HG03135 (cell line): ENCODE measurements at regions not wholly inside any gene's neighbourhood (a gene's known extent, or its start where the extent isn't known, plus 50 kb on each side); places are given as distances from the start of the nearest gene placed in this dataset.
"Not testable (repeated sequence)": the region's sequence is repeated elsewhere in the genome, so short reads cannot be mapped to it uniquely, and the experiment has no call there.

Experiments
- ATAC-seq: cut with Tn5 transposase; IDR thresholded peaks from one replicate; pipeline ENCODE4 v1.9.1; 2021; ENCODE audit warnings: mild to moderate bottlenecking, moderate library complexity; ENCODE audit not compliant: unreplicated experiment

GRCh38 chr18:9009703-9010488 is 92.6 kb upstream of the NDUFV2 start:
- ATAC-seq, result no peak

DNA sequence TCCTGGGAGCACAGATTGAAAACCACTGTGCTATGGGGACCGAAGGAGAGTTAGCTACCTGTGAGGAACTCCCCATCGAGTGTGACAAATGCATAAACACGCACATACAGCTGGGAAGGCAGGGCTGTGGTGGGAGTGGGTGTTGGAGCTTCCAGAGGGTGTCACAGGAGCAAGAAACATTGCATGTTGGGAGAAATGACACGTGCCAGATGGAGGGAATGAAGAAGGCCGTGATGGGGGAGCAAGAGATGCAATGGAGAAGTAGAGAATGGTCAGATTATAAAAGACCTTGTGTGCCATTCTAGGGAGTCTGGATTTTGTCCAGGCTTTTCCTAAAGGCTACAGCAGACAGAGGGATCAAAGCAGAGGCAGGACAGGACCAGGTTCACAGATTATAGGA is 91.1 kb upstream of the NDUFV2 start:
- no peak for ATAC-seq

- no peak for ATAC-seq
Measured at GRCh38 chr18:9013926-9014373, 88.5 kb upstream of the NDUFV2 start.

DNA sequence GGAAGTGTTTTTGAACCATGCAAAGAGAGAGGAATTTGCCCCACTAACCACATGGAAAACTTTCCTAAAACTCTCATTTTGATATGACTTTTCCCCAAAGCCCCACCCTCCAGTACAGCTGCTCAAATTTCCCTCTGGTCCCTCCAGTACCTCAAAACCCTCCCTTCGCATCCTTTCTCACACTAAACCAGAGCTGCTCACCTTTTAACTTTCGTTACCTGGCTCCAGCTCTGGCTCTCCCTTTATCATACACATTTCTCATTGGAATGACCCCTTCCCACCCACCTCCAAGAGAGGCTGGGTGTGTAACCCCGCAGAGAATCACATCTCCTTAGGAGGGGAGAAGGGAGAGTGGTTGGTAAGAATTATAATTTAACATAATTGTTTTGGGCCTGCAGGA is 86.8 kb upstream of the NDUFV2 start:
- no peak for ATAC-seq

GRCh38 chr18:9016633-9017166 is 85.8 kb upstream of the NDUFV2 start:
- ATAC-seq, result no peak

GRCh38 chr18:9017167-9017904 is 85.2 kb upstream of the NDUFV2 start:
- ATAC-seq, result peak; percentile 82

DNA sequence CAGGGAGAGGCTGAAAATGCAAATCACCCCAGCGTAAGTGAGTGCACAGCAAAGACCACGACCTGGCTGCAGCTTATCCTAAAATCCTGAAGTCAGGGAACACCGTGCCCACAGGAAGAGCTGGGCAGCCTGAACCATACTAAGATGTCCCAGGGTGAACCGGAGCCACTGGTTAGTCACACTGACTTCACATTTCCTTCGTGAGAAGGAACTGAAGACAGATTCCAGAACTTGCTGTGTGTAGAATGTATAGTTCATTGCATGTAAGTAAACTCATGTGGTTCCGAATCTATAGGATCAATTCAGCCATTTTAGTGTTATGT is 84.6 kb upstream of the NDUFV2 start:
- no peak for ATAC-seq

DNA sequence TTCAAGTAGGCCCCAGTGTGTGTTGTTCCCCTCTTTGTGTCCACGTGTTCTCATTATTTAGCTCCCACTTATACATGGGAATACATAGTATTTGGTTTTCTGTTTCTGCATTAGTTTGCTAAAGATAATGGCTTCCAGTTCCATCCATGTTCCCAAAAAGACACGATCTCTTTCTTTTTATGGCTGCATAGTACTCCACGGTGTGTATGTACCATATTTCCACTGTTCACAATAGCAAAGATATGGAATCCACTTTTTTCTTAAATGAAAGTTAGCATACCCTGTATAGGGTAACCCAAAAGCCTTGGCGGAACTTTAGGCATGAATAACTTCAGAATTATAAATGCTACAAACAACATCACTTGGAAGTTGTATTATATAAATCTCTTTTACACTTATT is 83.4 kb upstream of the NDUFV2 start:
- ATAC-seq, result no peak

DNA sequence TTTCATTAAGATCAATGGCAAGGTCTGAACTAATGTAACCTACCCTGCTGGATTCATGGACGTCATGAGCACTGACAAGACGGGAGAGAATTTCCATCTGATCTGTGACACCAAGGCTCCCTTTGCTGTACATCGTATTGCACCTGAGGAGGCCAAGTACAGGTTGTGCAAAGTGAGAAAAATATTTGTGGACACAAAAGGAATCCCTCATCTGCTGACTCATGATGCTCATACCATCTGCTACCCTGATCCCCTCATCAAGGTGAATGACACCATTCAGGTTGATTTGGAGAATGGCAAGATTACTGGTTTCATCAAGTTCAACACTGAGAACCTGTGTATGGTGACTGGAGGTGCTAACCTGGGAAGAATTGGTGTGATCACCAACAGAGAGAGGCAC is 82.3 kb upstream of the NDUFV2 start:
- ATAC-seq, result no peak

- no peak for ATAC-seq
Measured at GRCh38 chr18:9021458-9021857, 81.0 kb upstream of the NDUFV2 start.

DNA sequence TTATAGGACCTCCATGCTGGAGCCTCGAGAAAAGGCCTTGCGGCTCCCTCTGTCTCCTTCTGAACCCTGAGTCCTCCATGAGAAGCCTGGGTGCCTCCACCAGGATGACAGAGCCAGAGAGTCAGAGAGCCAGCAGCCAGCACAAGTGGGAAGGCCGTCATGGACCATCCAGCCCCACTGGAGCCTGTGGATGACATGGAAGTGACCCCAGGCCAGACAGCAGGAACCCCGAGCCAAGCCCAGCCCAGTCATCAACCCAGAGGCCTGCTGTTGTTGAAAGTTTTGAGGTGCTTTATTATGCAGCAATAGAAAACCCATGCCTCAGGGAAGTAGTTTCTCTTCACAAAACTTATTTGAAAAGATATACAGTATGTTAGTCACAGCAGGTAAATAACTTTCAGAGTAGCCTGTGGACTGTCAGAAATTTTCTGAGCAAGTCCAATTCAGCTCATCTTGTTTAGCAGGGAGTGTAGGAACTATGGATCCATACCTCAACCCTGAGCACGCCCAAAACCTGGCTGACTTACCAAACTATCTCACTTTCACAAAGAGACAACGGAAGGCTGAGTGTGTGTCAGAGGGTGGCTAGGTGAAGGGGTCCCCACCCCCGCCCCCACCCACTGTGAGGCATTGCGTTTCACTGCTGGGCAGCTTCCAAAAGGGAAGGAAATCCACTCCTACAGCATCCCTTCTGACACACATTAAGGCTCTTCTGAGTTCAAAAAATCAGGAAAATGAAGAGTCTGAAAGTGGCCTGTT is 79.9 kb upstream of the NDUFV2 start:
- no peak for ATAC-seq

GRCh38 chr18:9024031-9024646 is 78.4 kb upstream of the NDUFV2 start:
- ATAC-seq, result not testable (repeated sequence)

GRCh38 chr18:9025091-9025838 is 77.2 kb upstream of the NDUFV2 start:
- ATAC-seq, result no peak

DNA sequence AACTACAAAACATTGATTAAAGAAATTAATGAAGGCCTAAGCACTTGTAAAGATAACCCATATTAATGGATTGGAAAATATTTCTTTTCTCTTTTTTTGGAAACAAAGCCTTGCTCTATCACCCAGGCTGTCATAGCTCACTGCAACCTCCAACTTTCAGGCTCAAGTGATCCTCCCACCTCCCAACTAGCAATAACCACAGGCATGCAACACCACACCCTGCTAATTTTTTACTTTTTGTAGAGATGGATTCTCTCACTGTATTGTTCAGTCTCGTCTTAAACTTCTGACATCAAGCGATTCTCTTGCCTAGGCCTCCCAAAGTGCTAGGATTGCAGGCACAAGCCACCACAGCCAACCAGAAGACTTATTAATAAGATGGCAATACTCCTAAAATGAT is 73.4 kb upstream of the NDUFV2 start:
- ATAC-seq, result no peak

DNA sequence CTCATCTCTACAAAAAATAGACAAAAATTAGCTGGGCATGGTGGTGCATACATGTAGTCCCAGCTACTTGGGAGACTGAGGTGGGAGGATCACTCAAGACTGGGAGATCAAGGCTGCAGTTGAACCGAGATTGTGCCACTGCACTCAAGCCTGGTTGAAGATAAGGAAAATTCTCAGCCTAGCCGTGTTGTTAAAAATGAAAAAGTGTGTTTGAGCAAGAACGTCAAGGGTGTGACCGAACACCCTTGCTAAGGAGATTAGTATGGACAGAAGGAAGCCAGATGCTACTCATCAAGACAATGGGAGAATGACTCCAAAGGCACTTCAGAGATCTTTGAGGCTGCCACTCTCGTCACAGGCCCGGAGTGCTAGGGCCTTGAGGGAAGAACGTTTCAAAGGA is 70.0 kb upstream of the NDUFV2 start:
- ATAC-seq, result no peak

- no peak for ATAC-seq
Measured at GRCh38 chr18:9038277-9038871, 64.1 kb upstream of the NDUFV2 start.

DNA sequence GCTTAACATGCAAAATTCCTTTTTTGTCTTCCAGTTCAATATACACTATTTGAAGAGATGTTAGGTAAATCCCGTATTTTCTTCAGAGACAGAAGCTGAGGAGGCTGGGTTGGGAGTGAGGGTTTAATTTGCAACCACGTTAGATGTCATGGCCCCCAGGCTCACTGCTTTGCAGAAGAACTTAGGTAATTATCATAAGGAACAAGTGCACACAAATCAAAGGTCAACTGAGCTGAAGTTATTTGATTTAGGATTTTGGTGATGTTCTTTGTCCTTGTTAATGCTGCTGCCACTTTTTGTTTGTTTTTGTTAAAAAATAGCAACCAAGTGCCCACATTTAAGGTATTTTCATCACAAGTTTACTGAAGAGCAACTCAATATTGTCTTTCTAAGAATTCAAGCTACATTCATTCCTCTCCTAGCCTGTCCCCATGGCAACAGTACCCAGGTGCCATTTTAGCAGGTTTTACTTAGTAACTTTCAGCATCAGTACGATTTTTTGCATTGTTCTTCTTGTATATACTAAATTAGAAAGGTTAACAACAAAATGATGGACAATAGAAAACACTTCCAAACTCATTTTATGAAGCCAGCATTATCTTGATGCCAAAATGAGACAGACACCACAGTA is 62.9 kb upstream of the NDUFV2 start:
- no peak for ATAC-seq

DNA sequence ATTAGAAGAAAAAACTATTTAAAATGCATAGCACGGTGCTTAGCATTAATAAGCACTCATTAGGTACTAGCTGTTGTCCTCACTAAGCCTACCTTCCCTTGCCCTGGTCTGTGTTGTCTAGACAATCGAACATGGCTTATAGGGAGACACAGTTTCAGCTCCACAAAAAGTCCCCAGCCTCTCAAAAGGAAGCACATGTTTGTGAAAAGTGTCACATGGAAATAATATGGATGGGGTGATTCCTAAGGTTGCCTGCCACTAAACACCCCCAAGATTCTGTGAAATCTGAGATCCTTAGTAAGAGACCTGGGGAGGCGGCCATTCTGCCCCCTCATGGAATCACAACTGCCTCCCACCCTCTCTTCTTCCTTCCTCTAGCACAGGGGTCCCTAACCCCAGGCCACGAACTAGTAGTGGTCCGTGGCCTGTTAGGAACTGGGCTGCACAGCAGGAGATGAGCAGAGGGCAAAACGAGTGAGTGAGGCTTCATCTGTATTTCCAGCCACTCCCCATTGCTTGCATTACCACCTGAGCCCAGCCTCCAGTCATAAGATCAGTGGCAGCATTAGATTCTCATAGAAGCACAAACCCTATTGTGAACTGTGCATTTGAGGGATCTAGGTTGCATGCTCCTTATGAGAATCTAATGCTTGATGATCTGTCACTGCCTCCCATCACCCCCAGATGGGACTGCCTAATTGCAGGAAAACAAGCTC is 59.6 kb upstream of the NDUFV2 start:
- no peak for ATAC-seq

GRCh38 chr18:9043581-9043980 is 58.9 kb upstream of the NDUFV2 start:
- ATAC-seq, result no peak
